ENCODE measurements at regions not wholly inside any gene's neighbourhood (a gene's known extent, or its start where the extent isn't known, plus 50 kb on each side); places are given as distances from the start of the nearest gene placed in this dataset.

- WGBS, 2 donors = 95 to 98% methylated on average over 1 of the region's 1 CpG
These were observed 574.9 kb upstream of the CAMK1G start for GRCh38 chr1:209008586-209008985.

DNA sequence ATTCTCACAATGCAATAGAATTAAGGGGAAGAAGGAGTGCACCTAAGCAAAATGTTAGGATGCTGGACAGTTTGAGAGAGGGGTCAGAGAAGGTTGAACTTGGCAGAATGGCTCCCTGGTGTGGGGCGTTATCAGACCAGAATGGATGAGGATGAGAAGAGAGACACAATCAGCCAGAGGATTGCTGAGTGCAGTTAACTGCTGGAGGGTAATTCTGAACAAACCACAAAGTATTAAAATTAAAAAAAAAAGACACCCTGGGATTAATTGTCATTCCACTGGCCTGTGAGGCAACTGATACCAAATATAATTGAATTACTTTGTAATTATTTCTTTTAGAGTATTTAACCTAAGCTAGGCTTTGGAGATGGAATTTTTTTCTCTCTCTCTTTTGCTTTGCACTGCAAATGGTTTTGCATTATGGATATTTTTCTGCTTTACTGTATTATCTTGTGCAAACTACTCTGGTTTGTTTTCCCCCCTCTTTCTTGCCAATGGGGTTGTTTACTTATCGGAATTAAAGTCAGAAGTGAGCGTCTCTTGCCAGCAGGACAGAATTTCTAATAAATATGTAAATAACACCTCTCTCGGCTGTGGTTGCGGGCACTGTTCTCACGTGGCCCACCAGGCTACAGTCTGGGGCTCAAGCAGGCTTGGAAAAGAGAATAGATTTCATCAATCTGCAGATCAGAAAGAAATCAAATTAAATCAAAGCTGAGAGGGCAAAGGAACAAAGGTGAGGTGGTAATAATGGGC lies 572.9 kb upstream of the CAMK1G start:
- WGBS, 2 donors = 65 to 73% methylated on average over 6 of the region's 6 CpGs
- Histone ChIP-seq H3K4me3 (ENCODE audit: low read length in 2 of 2) (no peak overlapping the region), H3K4me1 (ENCODE audit: control insufficient read depth in 1 of 2, insufficient read depth in 2 of 2, low read length in 2 of 2) (no peaks in the 10 kb centered on the region), H3K36me3 (ENCODE audit: control insufficient read depth in 1 of 2, insufficient read depth in 2 of 2, low read length in 1 of 2) (no peaks in the 10 kb centered on the region), H3K27me3 (ENCODE audit: control insufficient read depth in 1 of 2, insufficient read depth in 2 of 2, low read length in 1 of 2) (no peaks in the 10 kb centered on the region), H3K27ac (ENCODE audit: low read depth in 1 of 2, low read length in 2 of 2) (no peak overlapping the region), H3K9me3 (ENCODE audit: control insufficient read depth, low read length) (peaks cover 1% of the 10 kb centered on the region)
- DNase-seq = no peak
- ATAC-seq (ENCODE audit: low FRiP score) = no peak
- intact Hi-C loops (cut with DNase I) = no loop called here

More at GRCh38 chr1:209008586-209008985, 574.9 kb upstream of the CAMK1G start:
- ATAC-seq (ENCODE audit: low FRiP score) (no peak), DNase-seq (no peak)
- no peaks in the 10 kb centered on the region for H3K36me3 ChIP-seq (ENCODE audit: control insufficient read depth in 1 of 2, insufficient read depth in 2 of 2, low read length in 1 of 2)
- H3K27ac ChIP-seq (ENCODE audit: low read depth in 1 of 2, low read length in 2 of 2) = no peak overlapping the region
- no peaks in the 10 kb centered on the region for H3K4me1 ChIP-seq (ENCODE audit: control insufficient read depth in 1 of 2, insufficient read depth in 2 of 2, low read length in 2 of 2)
- H3K4me3 ChIP-seq (ENCODE audit: low read length in 2 of 2) = no peak overlapping the region
- H3K27me3 ChIP-seq (ENCODE audit: control insufficient read depth in 1 of 2, insufficient read depth in 2 of 2, low read length in 1 of 2) = no peaks in the 10 kb centered on the region
- intact Hi-C loops (cut with DNase I) = no loop called here
- H3K9me3 ChIP-seq (ENCODE audit: control insufficient read depth, low read length) = no peaks in the 10 kb centered on the region

DNA sequence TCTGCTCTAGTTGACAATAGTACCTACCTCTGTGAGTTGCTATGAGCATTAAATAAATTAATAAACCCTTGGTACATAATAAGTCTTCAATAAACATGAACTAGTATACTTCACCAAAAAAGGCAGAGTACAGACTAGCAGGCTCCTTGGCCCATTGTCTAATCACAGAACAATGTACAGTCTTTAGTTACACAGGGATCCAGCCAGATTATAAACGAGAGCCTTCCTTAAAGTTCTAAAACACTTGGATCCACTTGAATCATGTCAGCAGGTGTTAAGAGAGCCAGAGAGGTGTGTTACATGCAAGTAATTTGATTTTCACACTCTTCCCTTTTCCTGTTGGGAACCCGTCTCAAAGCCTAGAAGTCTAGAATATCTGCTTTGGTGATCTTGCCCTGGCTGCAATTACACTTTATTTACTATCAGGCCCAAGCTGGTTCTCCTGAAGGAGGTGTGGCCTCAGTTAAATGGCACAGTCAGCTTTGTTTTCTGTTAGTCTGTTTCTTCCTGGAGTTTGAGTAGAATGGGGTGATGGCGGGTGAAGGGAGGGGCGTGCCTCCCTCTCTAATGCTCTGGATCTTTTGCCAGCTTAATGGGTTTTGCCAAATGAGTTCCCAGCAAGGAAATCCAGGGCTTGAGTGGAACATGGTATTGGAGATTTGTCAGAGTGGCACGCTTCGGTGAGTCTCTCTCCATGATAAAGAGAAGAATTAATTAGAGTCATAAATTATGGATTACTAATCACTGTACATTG lies 570.9 kb upstream of the CAMK1G start:
- intact Hi-C loops (cut with DNase I) = no loop called here
- WGBS, 2 donors = 91 to 92% methylated on average over 6 of the region's 6 CpGs
- Histone ChIP-seq H3K27ac (ENCODE audit: low read depth in 1 of 2, low read length in 2 of 2) (no peak overlapping the region), H3K4me3 (ENCODE audit: low read length in 2 of 2) (no peak overlapping the region), H3K27me3 (ENCODE audit: control insufficient read depth in 1 of 2, insufficient read depth in 2 of 2, low read length in 1 of 2) (no peaks in the 10 kb centered on the region), H3K36me3 (ENCODE audit: control insufficient read depth in 1 of 2, insufficient read depth in 2 of 2, low read length in 1 of 2) (no peaks in the 10 kb centered on the region), H3K9me3 (ENCODE audit: control insufficient read depth, low read length) (peaks cover 1% of the 10 kb centered on the region), H3K4me1 (ENCODE audit: control insufficient read depth in 1 of 2, insufficient read depth in 2 of 2, low read length in 2 of 2) (no peaks in the 10 kb centered on the region)
- ATAC-seq (ENCODE audit: low FRiP score) = no peak
- DNase-seq = no peak

GRCh38 chr1:209015092-209015491 lies 568.4 kb upstream of the CAMK1G start:
- intact Hi-C loops (cut with DNase I) = no loop called here
- Histone ChIP-seq H3K36me3 (ENCODE audit: control insufficient read depth in 1 of 2, insufficient read depth in 2 of 2, low read length in 1 of 2) (no peaks in the 10 kb centered on the region), H3K4me1 (ENCODE audit: control insufficient read depth in 1 of 2, insufficient read depth in 2 of 2, low read length in 2 of 2) (no peaks in the 10 kb centered on the region), H3K9me3 (ENCODE audit: control insufficient read depth, low read length) (peaks cover 6% of the 10 kb centered on the region), H3K4me3 (ENCODE audit: low read length in 2 of 2) (no peak overlapping the region), H3K27me3 (ENCODE audit: control insufficient read depth in 1 of 2, insufficient read depth in 2 of 2, low read length in 1 of 2) (no peaks in the 10 kb centered on the region), H3K27ac (ENCODE audit: low read depth in 1 of 2, low read length in 2 of 2) (no peak overlapping the region)
- ATAC-seq (ENCODE audit: low FRiP score) (no peak), DNase-seq (no peak)

- Histone ChIP-seq H3K4me1 (ENCODE audit: control insufficient read depth in 1 of 2, insufficient read depth in 2 of 2, low read length in 2 of 2) (no peaks in the 10 kb centered on the region), H3K27me3 (ENCODE audit: control insufficient read depth in 1 of 2, insufficient read depth in 2 of 2, low read length in 1 of 2) (no peaks in the 10 kb centered on the region), H3K36me3 (ENCODE audit: control insufficient read depth in 1 of 2, insufficient read depth in 2 of 2, low read length in 1 of 2) (no peaks in the 10 kb centered on the region), H3K9me3 (ENCODE audit: control insufficient read depth, low read length) (peaks cover 10% of the 10 kb centered on the region), H3K27ac (ENCODE audit: low read depth in 1 of 2, low read length in 2 of 2) (no peak overlapping the region), H3K4me3 (ENCODE audit: low read length in 2 of 2) (no peak overlapping the region)
- intact Hi-C loops (cut with DNase I) = no loop called here
- DNase-seq (no peak), ATAC-seq (ENCODE audit: low FRiP score) (no peak)
These were observed 561.9 kb upstream of the CAMK1G start for GRCh38 chr1:209021622-209022021.

- Histone ChIP-seq H3K36me3 (ENCODE audit: control insufficient read depth in 1 of 2, insufficient read depth in 2 of 2, low read length in 1 of 2) (no peaks in the 10 kb centered on the region), H3K4me1 (ENCODE audit: control insufficient read depth in 1 of 2, insufficient read depth in 2 of 2, low read length in 2 of 2) (no peaks in the 10 kb centered on the region), H3K27me3 (ENCODE audit: control insufficient read depth in 1 of 2, insufficient read depth in 2 of 2, low read length in 1 of 2) (no peaks in the 10 kb centered on the region), H3K27ac (ENCODE audit: low read depth in 1 of 2, low read length in 2 of 2) (no peak overlapping the region), H3K4me3 (ENCODE audit: low read length in 2 of 2) (no peak overlapping the region), H3K9me3 (ENCODE audit: control insufficient read depth, low read length) (peaks cover 10% of the 10 kb centered on the region)
- 88% methylated on average over 2 of the region's 2 CpGs for WGBS, 2 donors
- ATAC-seq (ENCODE audit: low FRiP score) (no peak), DNase-seq (no peak)
- intact Hi-C loops (cut with DNase I) = no loop called here
These were observed 559.7 kb upstream of the CAMK1G start for GRCh38 chr1:209023790-209024189.

- no peak overlapping the region for H3K27ac ChIP-seq (ENCODE audit: low read depth in 1 of 2, low read length in 2 of 2)
- 86 to 95% methylated on average over 1 of the region's 1 CpG for WGBS, 2 donors
- H3K36me3 ChIP-seq (ENCODE audit: control insufficient read depth in 1 of 2, insufficient read depth in 2 of 2, low read length in 1 of 2) = no peaks in the 10 kb centered on the region
- ATAC-seq (ENCODE audit: low FRiP score) (no peak), DNase-seq (no peak)
- no peaks in the 10 kb centered on the region for H3K4me1 ChIP-seq (ENCODE audit: control insufficient read depth in 1 of 2, insufficient read depth in 2 of 2, low read length in 2 of 2)
- intact Hi-C loops (cut with DNase I) = no loop called here
- H3K9me3 ChIP-seq (ENCODE audit: control insufficient read depth, low read length) = peaks cover 2% of the 10 kb centered on the region
- H3K4me3 ChIP-seq (ENCODE audit: low read length in 2 of 2) = no peak overlapping the region
- H3K27me3 ChIP-seq (ENCODE audit: control insufficient read depth in 1 of 2, insufficient read depth in 2 of 2, low read length in 1 of 2) = no peaks in the 10 kb centered on the region
These were observed 553.8 kb upstream of the CAMK1G start for GRCh38 chr1:209029737-209030136.

- Histone ChIP-seq H3K27ac (ENCODE audit: low read depth in 1 of 2, low read length in 2 of 2) (no peak overlapping the region), H3K9me3 (ENCODE audit: control insufficient read depth, low read length) (peaks cover 2% of the 10 kb centered on the region), H3K4me1 (ENCODE audit: control insufficient read depth in 1 of 2, insufficient read depth in 2 of 2, low read length in 2 of 2) (no peaks in the 10 kb centered on the region), H3K36me3 (ENCODE audit: control insufficient read depth in 1 of 2, insufficient read depth in 2 of 2, low read length in 1 of 2) (no peaks in the 10 kb centered on the region), H3K27me3 (ENCODE audit: control insufficient read depth in 1 of 2, insufficient read depth in 2 of 2, low read length in 1 of 2) (no peaks in the 10 kb centered on the region), H3K4me3 (ENCODE audit: low read length in 2 of 2) (no peak overlapping the region)
- WGBS, 2 donors = 85% methylated on average over 6 of the region's 6 CpGs
- no peak for DNase-seq
- intact Hi-C loops (cut with DNase I) = no loop called here
- ATAC-seq (ENCODE audit: low FRiP score) = no peak
These were observed 552.9 kb upstream of the CAMK1G start for GRCh38 chr1:209030454-209031167.
